CD4-positive, alpha-beta T cell (primary cell): ENCODE measurements at regions not wholly inside any gene's neighbourhood (a gene's known extent, or its start where the extent isn't known, plus 50 kb on each side); places are given as distances from the start of the nearest gene placed in this dataset.

ENCODE experiments used
- ATAC-seq: fragments of 200-7000 bp; cut with Tn5 transposase; one replicate; pipeline ENCODE4 v1.10.0; 2022; ENCODE audit warnings: mild to moderate bottlenecking; ENCODE audit not compliant: poor library complexity
- CTCF ChIA-PET: fragments of 350-600 bp; sonication (Branson Sonifier 250); formaldehyde crosslinking; loops from one replicate; lab custom pipeline; 2021; ENCODE audit warnings: antibody characterized with exemption, inconsistent platforms; lab: Charles Lee
- POLR2A ChIA-PET: fragments of 350-600 bp; sonication (Branson Sonifier 250); formaldehyde crosslinking; loops from one replicate; lab custom pipeline; 2021; ENCODE audit warnings: antibody characterized with exemption, inconsistent platforms; lab: Charles Lee
- DNase-seq, 14 experiments: peaks; one replicate each; pipeline ENCODE4 v3.0.0-alpha.2; 2013 to 2020; ENCODE audit warnings: mixed read lengths in 2 of 14
- H3K27ac ChIP-seq, 2 donors: one replicate each; pipeline versions ENCODE4 v1.5.1 to v1.7.0; 2013; ENCODE audit warnings: low read length in 2 of 2, low read depth in 1 of 2, mild to moderate bottlenecking in 1 of 2
- H3K27me3 ChIP-seq, 2 experiments: 1 replicate in 1 of 2; 2 replicates in 1 of 2; pipeline versions ENCODE4 v1.6.1 to v1.7.0; 2013; ENCODE audit warnings: low read length in 2 of 2, control low read depth in 1 of 2, mild to moderate bottlenecking in 1 of 2, moderate library complexity in 1 of 2; ENCODE audit not compliant: insufficient read depth in 2 of 2, control insufficient read depth in 1 of 2
- H3K36me3 ChIP-seq: one replicate; pipeline ENCODE4 v1.6.1; 2013; ENCODE audit warnings: low read length, control low read depth; ENCODE audit not compliant: insufficient read depth
- H3K4me1 ChIP-seq: one replicate; pipeline ENCODE4 v1.6.1; 2013; ENCODE audit warnings: low read length, control low read depth; ENCODE audit not compliant: insufficient read depth
- H3K4me3 ChIP-seq: one replicate; pipeline ENCODE4 v1.5.1; 2013; ENCODE audit warnings: mild to moderate bottlenecking, low read length, moderate library complexity
- H3K9me3 ChIP-seq, 2 experiments: 1 replicate in 1 of 2; 2 replicates in 1 of 2; pipeline versions ENCODE4 v1.6.1 to v1.7.0; 2013; ENCODE audit warnings: low read length in 2 of 2, mild to moderate bottlenecking in 2 of 2, control low read depth in 1 of 2, moderate library complexity in 1 of 2; ENCODE audit not compliant: control insufficient read depth in 1 of 2, insufficient read depth in 1 of 2
- H3K27ac Mint-ChIP-seq: one replicate; pipeline ENCODE4 v1.8.0; 2020; ENCODE audit warnings: mixed read lengths
- H3K27me3 Mint-ChIP-seq: one replicate; pipeline ENCODE4 v1.8.0; 2021; ENCODE audit warnings: mixed read lengths
- H3K36me3 Mint-ChIP-seq: one replicate; pipeline ENCODE4 v1.8.0; 2021; ENCODE audit warnings: low read depth, mixed read lengths
- H3K4me1 Mint-ChIP-seq: one replicate; pipeline ENCODE4 v1.8.0; 2021; ENCODE audit warnings: low read depth, mixed read lengths
- H3K4me3 Mint-ChIP-seq: one replicate; pipeline ENCODE4 v1.8.0; 2020; ENCODE audit warnings: mild to moderate bottlenecking, mixed read lengths
- H3K9me3 Mint-ChIP-seq: one replicate; pipeline ENCODE4 v1.8.0; 2020; ENCODE audit warnings: mixed read lengths
- intact Hi-C, 2 experiments: fragments of 100-400 bp; cut with DNase I in 1 of 2; cut with micrococcal nuclease in 1 of 2; formaldehyde crosslinking; loops; one replicate each; pipeline versions ENCODE4 v1.15.1 to v1.9.0; 2023 to 2025; cut with DNase I, micrococcal nuclease
- TF ChIP-seq, protein P1 (sequence below): fragments of 200-600 bp; IDR thresholded peaks from one replicate; pipeline ENCODE4 v1.8.0; 2022; ENCODE audit warnings: antibody characterized with exemption, mild to moderate bottlenecking

- intact Hi-C loops = no loop called here
Measured at GRCh38 chrX:129077424-129078170, 445.7 kb downstream of the SMARCA1 start.

DNA sequence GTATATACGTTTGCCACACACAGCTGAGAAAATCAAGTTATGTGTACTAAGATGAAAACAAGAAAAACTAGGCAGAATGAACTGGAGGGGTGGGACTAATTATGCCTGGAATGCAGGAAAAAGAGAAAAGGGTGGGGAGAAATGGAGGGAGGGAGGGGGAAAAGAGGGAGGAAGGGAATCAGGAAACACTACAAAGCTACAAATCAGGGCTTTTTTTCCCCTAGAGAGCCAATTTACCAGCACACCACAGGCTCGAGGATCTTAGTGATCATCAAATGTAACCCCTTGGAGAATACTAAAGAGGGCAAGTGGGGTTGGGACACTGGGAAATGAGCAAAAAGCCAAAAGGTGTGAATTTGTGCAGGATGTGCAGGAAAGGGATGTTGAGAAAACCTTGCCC, 451.9 kb downstream of the SMARCA1 start:
- Histone ChIP-seq H3K4me1 (no peaks in the 10 kb centered on the region), H3K27me3 (no peaks in the 10 kb centered on the region), H3K4me3 (no peak overlapping the region), H3K36me3 (no peaks in the 10 kb centered on the region), H3K27ac (no peak overlapping the region), H3K9me3 (no peaks in the 10 kb centered on the region)
- ChIA-PET CTCF (no interaction called here), POLR2A (no interaction called here)
- no peak overlapping the region for H3K27ac Mint-ChIP-seq
- ATAC-seq (no peak), DNase-seq (no peak)
- H3K9me3 Mint-ChIP-seq = no peaks in the 10 kb centered on the region
- H3K36me3 Mint-ChIP-seq = no peaks in the 10 kb centered on the region
- H3K27me3 Mint-ChIP-seq = no peaks in the 10 kb centered on the region
- H3K4me1 Mint-ChIP-seq = no peaks in the 10 kb centered on the region
- TF ChIP-seq, protein P1, sequence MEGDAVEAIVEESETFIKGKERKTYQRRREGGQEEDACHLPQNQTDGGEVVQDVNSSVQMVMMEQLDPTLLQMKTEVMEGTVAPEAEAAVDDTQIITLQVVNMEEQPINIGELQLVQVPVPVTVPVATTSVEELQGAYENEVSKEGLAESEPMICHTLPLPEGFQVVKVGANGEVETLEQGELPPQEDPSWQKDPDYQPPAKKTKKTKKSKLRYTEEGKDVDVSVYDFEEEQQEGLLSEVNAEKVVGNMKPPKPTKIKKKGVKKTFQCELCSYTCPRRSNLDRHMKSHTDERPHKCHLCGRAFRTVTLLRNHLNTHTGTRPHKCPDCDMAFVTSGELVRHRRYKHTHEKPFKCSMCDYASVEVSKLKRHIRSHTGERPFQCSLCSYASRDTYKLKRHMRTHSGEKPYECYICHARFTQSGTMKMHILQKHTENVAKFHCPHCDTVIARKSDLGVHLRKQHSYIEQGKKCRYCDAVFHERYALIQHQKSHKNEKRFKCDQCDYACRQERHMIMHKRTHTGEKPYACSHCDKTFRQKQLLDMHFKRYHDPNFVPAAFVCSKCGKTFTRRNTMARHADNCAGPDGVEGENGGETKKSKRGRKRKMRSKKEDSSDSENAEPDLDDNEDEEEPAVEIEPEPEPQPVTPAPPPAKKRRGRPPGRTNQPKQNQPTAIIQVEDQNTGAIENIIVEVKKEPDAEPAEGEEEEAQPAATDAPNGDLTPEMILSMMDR = no peak
- intact Hi-C loops = no loop called here
- H3K4me3 Mint-ChIP-seq = no peak overlapping the region

More at GRCh38 chrX:129077424-129078170, 445.7 kb downstream of the SMARCA1 start:
- ChIA-PET POLR2A (interaction anchor here (1.0 kb wide), 1 partner anchor 10 kb away, joined by 3 read pairs; no protein-coding TSS in a partner anchor), CTCF (interaction anchor here (1.4 kb wide), 1 partner anchor 15 kb away, joined by 3 read pairs; no protein-coding TSS in a partner anchor)
- no peaks in the 10 kb centered on the region for H3K36me3 ChIP-seq
- Mint-ChIP-seq H3K9me3 (peaks cover 2% of the 10 kb centered on the region), H3K27me3 (no peaks in the 10 kb centered on the region), H3K4me1 (no peaks in the 10 kb centered on the region), H3K27ac (no peak overlapping the region), H3K36me3 (no peaks in the 10 kb centered on the region), H3K4me3 (no peak overlapping the region)
- no peaks in the 10 kb centered on the region for H3K9me3 ChIP-seq
- DNase-seq (no peak), ATAC-seq (no peak)
- H3K4me1 ChIP-seq = no peaks in the 10 kb centered on the region
- TF ChIP-seq, protein P1 = no peak
- no peak overlapping the region for H3K4me3 ChIP-seq
- no peaks in the 10 kb centered on the region for H3K27me3 ChIP-seq
- H3K27ac ChIP-seq = no peak overlapping the region

- Mint-ChIP-seq H3K27ac (no peak overlapping the region), H3K4me1 (no peaks in the 10 kb centered on the region), H3K27me3 (no peaks in the 10 kb centered on the region), H3K9me3 (peaks cover 3% of the 10 kb centered on the region), H3K4me3 (no peak overlapping the region), H3K36me3 (no peaks in the 10 kb centered on the region)
- Histone ChIP-seq H3K36me3 (no peaks in the 10 kb centered on the region), H3K4me1 (no peaks in the 10 kb centered on the region), H3K27me3 (no peaks in the 10 kb centered on the region), H3K4me3 (no peak overlapping the region), H3K9me3 (no peaks in the 10 kb centered on the region), H3K27ac (no peak overlapping the region)
- CTCF ChIA-PET = no interaction called here
- POLR2A ChIA-PET = no interaction called here
- TF ChIP-seq, protein P1 = no peak
- intact Hi-C loops = no loop called here
- ATAC-seq (no peak), DNase-seq (no peak)
Measured at GRCh38 chrX:129065895-129066294, 457.4 kb downstream of the SMARCA1 start.
